ENCODE measurements at regions not wholly inside any gene's neighbourhood (a gene's known extent, or its start where the extent isn't known, plus 50 kb on each side); places are given as distances from the start of the nearest gene placed in this dataset.

DNA sequence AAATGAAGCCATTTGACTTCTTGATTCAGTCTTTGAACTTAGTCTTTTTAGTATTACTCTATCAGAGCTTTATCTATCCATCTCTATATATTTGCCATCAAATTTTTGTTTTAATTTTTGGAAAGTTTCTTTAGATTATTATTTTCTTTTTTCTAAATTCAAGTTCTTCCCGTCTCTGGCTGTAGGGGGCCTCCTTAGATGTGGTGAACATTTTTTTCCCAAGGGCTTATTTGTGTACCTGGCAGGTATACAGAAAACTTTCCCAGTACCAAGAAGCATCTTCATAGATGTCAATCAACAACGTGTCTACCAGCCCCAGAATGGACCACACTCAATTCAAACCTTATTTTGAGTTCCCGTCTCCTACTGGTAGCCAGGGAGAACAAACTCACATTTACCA is 486.8 kb upstream of the CNTN4 start:
- Mint-ChIP-seq H3K27ac (no peak overlapping the region), H3K27me3 (no peaks in the 10 kb centered on the region), H3K36me3 (ENCODE audit: low read depth) (no peaks in the 10 kb centered on the region), H3K9me3 (no peaks in the 10 kb centered on the region), H3K4me3 (no peak overlapping the region), H3K4me1 (no peaks in the 10 kb centered on the region)
- CTCF ChIA-PET: no interaction called here
- ATAC-seq (ENCODE audit: low read depth) (no peak), DNase-seq (no peak)
- POLR2A ChIA-PET: no interaction called here
- no peak for TF ChIP-seq CTCF (IDR thresholded peaks at IDR 0.05)
- intact Hi-C loops (cut with micrococcal nuclease): no loop called here

GRCh38 chr3:1613962-1614361 is 484.7 kb upstream of the CNTN4 start:
- no peak overlapping the region for H3K27ac Mint-ChIP-seq
- no peaks in the 10 kb centered on the region for H3K36me3 Mint-ChIP-seq (ENCODE audit: low read depth)
- no peak for TF ChIP-seq CTCF (IDR thresholded peaks at IDR 0.05)
- H3K4me1 Mint-ChIP-seq: no peaks in the 10 kb centered on the region
- intact Hi-C loops (cut with micrococcal nuclease): no loop called here
- H3K4me3 Mint-ChIP-seq: no peak overlapping the region
- H3K9me3 Mint-ChIP-seq: no peaks in the 10 kb centered on the region
- ChIA-PET POLR2A (no interaction called here), CTCF (no interaction called here)
- DNase-seq (no peak), ATAC-seq (ENCODE audit: low read depth) (no peak)
- no peaks in the 10 kb centered on the region for H3K27me3 Mint-ChIP-seq

- POLR2A ChIA-PET: no interaction called here
- no peak overlapping the region for H3K27ac Mint-ChIP-seq
- no peaks in the 10 kb centered on the region for H3K36me3 Mint-ChIP-seq (ENCODE audit: low read depth)
- no peak for TF ChIP-seq CTCF (IDR thresholded peaks at IDR 0.05)
- ATAC-seq (ENCODE audit: low read depth) (no peak), DNase-seq (no peak)
- H3K27me3 Mint-ChIP-seq: no peaks in the 10 kb centered on the region
- CTCF ChIA-PET: no interaction called here
- H3K4me1 Mint-ChIP-seq: no peaks in the 10 kb centered on the region
- no peaks in the 10 kb centered on the region for H3K9me3 Mint-ChIP-seq
- intact Hi-C loops (cut with micrococcal nuclease): no loop called here
- H3K4me3 Mint-ChIP-seq: no peak overlapping the region
These were observed 481.9 kb upstream of the CNTN4 start for GRCh38 chr3:1616744-1617143.

GRCh38 chr3:1623896-1624295 is 474.8 kb upstream of the CNTN4 start:
- TF ChIP-seq CTCF (IDR thresholded peaks at IDR 0.05): no peak
- intact Hi-C loops (cut with micrococcal nuclease): no loop called here
- no peaks in the 10 kb centered on the region for H3K36me3 Mint-ChIP-seq (ENCODE audit: low read depth)
- no peaks in the 10 kb centered on the region for H3K4me1 Mint-ChIP-seq
- no peaks in the 10 kb centered on the region for H3K9me3 Mint-ChIP-seq
- H3K27me3 Mint-ChIP-seq: no peaks in the 10 kb centered on the region
- CTCF ChIA-PET: no interaction called here
- no peak overlapping the region for H3K27ac Mint-ChIP-seq
- ATAC-seq (ENCODE audit: low read depth) (no peak), DNase-seq (no peak)
- POLR2A ChIA-PET: no interaction called here
- H3K4me3 Mint-ChIP-seq: no peak overlapping the region

DNA sequence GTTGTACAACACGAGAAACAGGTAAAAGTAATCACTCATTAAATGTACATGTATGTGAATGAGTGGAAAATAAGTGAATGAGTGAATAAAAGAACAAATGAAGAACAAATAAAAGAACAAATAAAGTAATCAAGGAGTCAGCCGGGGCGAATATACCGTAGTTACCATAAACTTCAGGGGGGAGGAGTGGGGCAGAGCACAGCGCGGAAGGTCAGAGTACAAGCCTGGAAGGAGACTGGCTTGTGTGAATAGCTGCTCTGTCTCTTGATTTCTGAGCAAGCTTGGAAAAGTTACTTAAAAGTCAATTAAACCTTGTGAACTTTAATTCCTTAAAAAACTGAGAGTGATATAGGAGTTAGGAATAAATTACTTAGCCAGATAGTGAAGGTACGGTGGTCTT is 466.5 kb upstream of the CNTN4 start:
- no peaks in the 10 kb centered on the region for H3K9me3 Mint-ChIP-seq
- TF ChIP-seq CTCF (IDR thresholded peaks at IDR 0.05): no peak
- H3K4me1 Mint-ChIP-seq: no peaks in the 10 kb centered on the region
- no peak for DNase-seq
- ChIA-PET CTCF (no interaction called here), POLR2A (no interaction called here)
- H3K36me3 Mint-ChIP-seq (ENCODE audit: low read depth): no peaks in the 10 kb centered on the region
- H3K27me3 Mint-ChIP-seq: no peaks in the 10 kb centered on the region
- H3K27ac Mint-ChIP-seq: no peak overlapping the region
- H3K4me3 Mint-ChIP-seq: no peak overlapping the region
- no peak for ATAC-seq (ENCODE audit: low read depth)
- intact Hi-C loops (cut with micrococcal nuclease): no loop called here
